ENCODE measurements at regions not wholly inside any gene's neighbourhood (a gene's known extent, or its start where the extent isn't known, plus 50 kb on each side); places are given as distances from the start of the nearest gene placed in this dataset.

GRCh38 chr1:187959062-187959461, 1130.3 kb downstream of the PLA2G4A start:
- Mint-ChIP-seq H3K4me1 (no peaks in the 10 kb centered on the region), H3K27ac (no peak overlapping the region), H3K36me3 (no peaks in the 10 kb centered on the region), H3K27me3 (no peaks in the 10 kb centered on the region), H3K4me3 (no peak overlapping the region), H3K9me3 (peaks cover 0 to 11% (median 5%) of the 10 kb centered on the region in 8 donors)
- H3K4me1 ChIP-seq (ENCODE audit: insufficient read depth, low read length): no peaks in the 10 kb centered on the region
- ChIA-PET POLR2A (ENCODE audit: partially characterized antibody) (no interaction called here), CTCF (ENCODE audit: partially characterized antibody) (no interaction called here)
- DNase-seq: no peak
- no peaks in the 10 kb centered on the region for H3K9me3 ChIP-seq (ENCODE audit: control insufficient read depth in 1 of 2, low read length in 2 of 2)
- no peaks in the 10 kb centered on the region for H3K27me3 ChIP-seq (ENCODE audit: insufficient read depth, low read length)
- no peak overlapping the region for H3K4me3 ChIP-seq (ENCODE audit: low read length in 2 of 2)
- H3K27ac ChIP-seq (ENCODE audit: low read depth, low read length): no peak overlapping the region
- intact Hi-C loops (cut with micrococcal nuclease): no loop called here
- no peaks in the 10 kb centered on the region for H3K36me3 ChIP-seq (ENCODE audit: insufficient read depth, low read length)

GRCh38 chr1:187960125-187960638, 1131.4 kb downstream of the PLA2G4A start:
- H3K36me3 Mint-ChIP-seq: no peaks in the 10 kb centered on the region
- H3K27me3 Mint-ChIP-seq: no peaks in the 10 kb centered on the region
- Histone ChIP-seq H3K36me3 (ENCODE audit: insufficient read depth, low read length) (no peaks in the 10 kb centered on the region), H3K27ac (ENCODE audit: low read depth, low read length) (no peak overlapping the region), H3K4me3 (ENCODE audit: low read length in 2 of 2) (no peak overlapping the region), H3K27me3 (ENCODE audit: insufficient read depth, low read length) (no peaks in the 10 kb centered on the region), H3K9me3 (ENCODE audit: control insufficient read depth in 1 of 2, low read length in 2 of 2) (no peaks in the 10 kb centered on the region), H3K4me1 (ENCODE audit: insufficient read depth, low read length) (no peaks in the 10 kb centered on the region)
- POLR2A ChIA-PET (ENCODE audit: partially characterized antibody): no interaction called here
- H3K27ac Mint-ChIP-seq: no peak overlapping the region
- peaks cover 0 to 11% (median 4%) of the 10 kb centered on the region in 8 donors for H3K9me3 Mint-ChIP-seq
- no peak for DNase-seq
- H3K4me3 Mint-ChIP-seq: no peak overlapping the region
- H3K4me1 Mint-ChIP-seq: no peaks in the 10 kb centered on the region
- CTCF ChIA-PET (ENCODE audit: partially characterized antibody): no interaction called here
- intact Hi-C loops (cut with micrococcal nuclease): no loop called here

- Mint-ChIP-seq H3K27ac (no peak overlapping the region), H3K4me3 (no peak overlapping the region), H3K9me3 (peaks cover 0 to 11% (median 4%) of the 10 kb centered on the region in 8 donors), H3K36me3 (no peaks in the 10 kb centered on the region), H3K4me1 (no peaks in the 10 kb centered on the region), H3K27me3 (no peaks in the 10 kb centered on the region)
- ChIA-PET POLR2A (ENCODE audit: partially characterized antibody) (no interaction called here), CTCF (ENCODE audit: partially characterized antibody) (no interaction called here)
- Histone ChIP-seq H3K36me3 (ENCODE audit: insufficient read depth, low read length) (no peaks in the 10 kb centered on the region), H3K27ac (ENCODE audit: low read depth, low read length) (no peak overlapping the region), H3K27me3 (ENCODE audit: insufficient read depth, low read length) (no peaks in the 10 kb centered on the region), H3K9me3 (ENCODE audit: control insufficient read depth in 1 of 2, low read length in 2 of 2) (no peaks in the 10 kb centered on the region), H3K4me1 (ENCODE audit: insufficient read depth, low read length) (no peaks in the 10 kb centered on the region), H3K4me3 (ENCODE audit: low read length in 2 of 2) (no peak overlapping the region)
- intact Hi-C loops (cut with micrococcal nuclease): no loop called here
- no peak for DNase-seq
Measured at GRCh38 chr1:187961895-187962294, 1133.1 kb downstream of the PLA2G4A start.

- Histone ChIP-seq H3K36me3 (ENCODE audit: insufficient read depth, low read length) (no peaks in the 10 kb centered on the region), H3K4me1 (ENCODE audit: insufficient read depth, low read length) (no peaks in the 10 kb centered on the region), H3K27ac (ENCODE audit: low read depth, low read length) (no peak overlapping the region), H3K4me3 (ENCODE audit: low read length in 2 of 2) (no peak overlapping the region), H3K27me3 (ENCODE audit: insufficient read depth, low read length) (no peaks in the 10 kb centered on the region), H3K9me3 (ENCODE audit: control insufficient read depth in 1 of 2, low read length in 2 of 2) (no peaks in the 10 kb centered on the region)
- Mint-ChIP-seq H3K4me1 (no peaks in the 10 kb centered on the region), H3K27ac (no peak overlapping the region), H3K9me3 (peaks cover 0 to 5% (median 3%) of the 10 kb centered on the region in 8 donors), H3K36me3 (no peaks in the 10 kb centered on the region), H3K4me3 (no peak overlapping the region), H3K27me3 (no peaks in the 10 kb centered on the region)
- intact Hi-C loops (cut with micrococcal nuclease): no loop called here
- CTCF ChIA-PET (ENCODE audit: partially characterized antibody): no interaction called here
- POLR2A ChIA-PET (ENCODE audit: partially characterized antibody): no interaction called here
- DNase-seq: no peak
Measured at GRCh38 chr1:187971851-187972250, 1143.1 kb downstream of the PLA2G4A start.

- Histone ChIP-seq H3K9me3 (ENCODE audit: control insufficient read depth in 1 of 2, low read length in 2 of 2) (peaks cover 0 to 5% of the 10 kb centered on the region in 2 donors), H3K27me3 (ENCODE audit: insufficient read depth, low read length) (no peaks in the 10 kb centered on the region), H3K4me3 (ENCODE audit: low read length in 2 of 2) (no peak overlapping the region), H3K36me3 (ENCODE audit: insufficient read depth, low read length) (no peaks in the 10 kb centered on the region), H3K4me1 (ENCODE audit: insufficient read depth, low read length) (no peaks in the 10 kb centered on the region), H3K27ac (ENCODE audit: low read depth, low read length) (no peak overlapping the region)
- Mint-ChIP-seq H3K4me3 (no peak overlapping the region), H3K36me3 (no peaks in the 10 kb centered on the region), H3K27ac (no peak overlapping the region), H3K4me1 (no peaks in the 10 kb centered on the region), H3K9me3 (peaks cover 3 to 14% (median 8%) of the 10 kb centered on the region in 8 donors), H3K27me3 (no peaks in the 10 kb centered on the region)
- no peak for DNase-seq
- ChIA-PET CTCF (ENCODE audit: partially characterized antibody) (no interaction called here), POLR2A (ENCODE audit: partially characterized antibody) (no interaction called here)
- intact Hi-C loops (cut with micrococcal nuclease): no loop called here
Measured at GRCh38 chr1:187977298-187977697, 1148.5 kb downstream of the PLA2G4A start.

GRCh38 chr1:187985145-187985896, 1156.6 kb downstream of the PLA2G4A start:
- ChIA-PET CTCF (ENCODE audit: partially characterized antibody) (interaction anchor here (0.6 kb wide), 1 partner anchor 225 kb away, joined by 5 read pairs; no protein-coding TSS in a partner anchor), POLR2A (ENCODE audit: partially characterized antibody) (no interaction called here)
- Mint-ChIP-seq H3K4me1 (no peaks in the 10 kb centered on the region), H3K9me3 (peaks cover 3 to 17% (median 6%) of the 10 kb centered on the region in 8 donors), H3K27me3 (no peaks in the 10 kb centered on the region), H3K4me3 (no peak overlapping the region), H3K27ac (no peak overlapping the region), H3K36me3 (no peaks in the 10 kb centered on the region)
- Histone ChIP-seq H3K4me3 (ENCODE audit: low read length in 2 of 2) (no peak overlapping the region), H3K36me3 (ENCODE audit: insufficient read depth, low read length) (no peaks in the 10 kb centered on the region), H3K27ac (ENCODE audit: low read depth, low read length) (no peak overlapping the region), H3K4me1 (ENCODE audit: insufficient read depth, low read length) (no peaks in the 10 kb centered on the region), H3K27me3 (ENCODE audit: insufficient read depth, low read length) (no peaks in the 10 kb centered on the region), H3K9me3 (ENCODE audit: control insufficient read depth in 1 of 2, low read length in 2 of 2) (peaks cover 0 to 5% of the 10 kb centered on the region in 2 donors)
- no peak for DNase-seq
- intact Hi-C loops (cut with micrococcal nuclease): no loop called here

- Histone ChIP-seq H3K27ac (ENCODE audit: low read depth, low read length) (no peak overlapping the region), H3K27me3 (ENCODE audit: insufficient read depth, low read length) (no peaks in the 10 kb centered on the region), H3K4me1 (ENCODE audit: insufficient read depth, low read length) (no peaks in the 10 kb centered on the region), H3K36me3 (ENCODE audit: insufficient read depth, low read length) (no peaks in the 10 kb centered on the region), H3K4me3 (ENCODE audit: low read length in 2 of 2) (no peak overlapping the region), H3K9me3 (ENCODE audit: control insufficient read depth in 1 of 2, low read length in 2 of 2) (peaks cover 0 to 3% of the 10 kb centered on the region in 2 donors)
- Mint-ChIP-seq H3K9me3 (peaks cover 0 to 12% (median 2%) of the 10 kb centered on the region in 8 donors), H3K4me1 (no peaks in the 10 kb centered on the region), H3K36me3 (no peaks in the 10 kb centered on the region), H3K27ac (no peak overlapping the region), H3K4me3 (no peak overlapping the region), H3K27me3 (no peaks in the 10 kb centered on the region)
- intact Hi-C loops (cut with micrococcal nuclease): no loop called here
- POLR2A ChIA-PET (ENCODE audit: partially characterized antibody): no interaction called here
- CTCF ChIA-PET (ENCODE audit: partially characterized antibody): no interaction called here
- no peak for DNase-seq
Measured at GRCh38 chr1:187985897-187986654, 1157.3 kb downstream of the PLA2G4A start.
